GM23338 (cell line): ENCODE measurements at regions not wholly inside any gene's neighbourhood (a gene's known extent, or its start where the extent isn't known, plus 50 kb on each side); places are given as distances from the start of the nearest gene placed in this dataset.

Source experiments
- ATAC-seq: fragments of 200-7000 bp; cut with Tn5 transposase; 3 replicates; pipeline ENCODE4 v1.9.1; 2020
- DNase-seq: peaks from one replicate; pipeline ENCODE4 v3.0.0-alpha.2; 2015; ENCODE audit warnings: low spot score
- H2AFZ ChIP-seq: fragments of 200-600 bp; sonication (generic); 2 replicates; pipeline ENCODE4 v1.8.0; 2016; ENCODE audit warnings: antibody characterized with exemption, mild to moderate bottlenecking, moderate library complexity
- H3F3A ChIP-seq: fragments of 200-600 bp; sonication (generic); replicated peaks from 2 replicates; pipeline ENCODE4 v1.8.0; 2017; ENCODE audit warnings: antibody characterized with exemption, mixed run types, low read depth
- H3K27ac ChIP-seq: fragments of 200-600 bp; sonication (generic); 2 replicates; pipeline ENCODE4 v1.6.1; 2016; ENCODE audit warnings: low read depth
- H3K27me3 ChIP-seq: fragments of 200-600 bp; sonication (generic); 2 replicates; pipeline ENCODE4 v1.8.0; 2016; ENCODE audit warnings: mild to moderate bottlenecking, mixed run types, moderate library complexity; ENCODE audit not compliant: insufficient read depth
- H3K36me3 ChIP-seq: fragments of 200-600 bp; sonication (generic); 2 replicates; pipeline ENCODE4 v1.8.0; 2016; ENCODE audit warnings: mild to moderate bottlenecking; ENCODE audit not compliant: insufficient read depth
- H3K4me1 ChIP-seq: fragments of 200-600 bp; sonication (generic); 2 replicates; pipeline ENCODE4 v1.8.0; 2016; ENCODE audit warnings: mild to moderate bottlenecking, moderate library complexity; ENCODE audit not compliant: insufficient read depth
- H3K4me2 ChIP-seq: fragments of 200-600 bp; sonication (generic); 2 replicates; pipeline ENCODE4 v1.7.1; 2017; ENCODE audit warnings: mixed run types
- H3K4me3 ChIP-seq: fragments of 200-600 bp; sonication (generic); 2 replicates; pipeline ENCODE4 v1.6.1; 2016; ENCODE audit warnings: mixed run types
- H3K79me2 ChIP-seq: fragments of 200-600 bp; sonication (generic); replicated peaks from 2 replicates; pipeline ENCODE4 v1.8.0; 2017; ENCODE audit warnings: mild to moderate bottlenecking; ENCODE audit not compliant: insufficient read depth
- H3K9me2 ChIP-seq: fragments of 200-600 bp; sonication (generic); 2 replicates; pipeline ENCODE4 v1.8.0; 2017; ENCODE audit not compliant: insufficient read depth
- H4K20me1 ChIP-seq: fragments of 200-600 bp; sonication (generic); replicated peaks from 2 replicates; pipeline ENCODE4 v1.8.0; 2017; ENCODE audit warnings: mild to moderate bottlenecking; ENCODE audit not compliant: insufficient read depth
- H3K27ac Mint-ChIP-seq: 2 replicates; pipeline ENCODE4 v1.8.0; 2020; ENCODE audit warnings: inconsistent platforms, mild to moderate bottlenecking, moderate library complexity, mixed read lengths
- H3K27me3 Mint-ChIP-seq: 3 replicates; pipeline ENCODE4 v1.8.0; 2022; ENCODE audit warnings: low read depth, mild to moderate bottlenecking, moderate library complexity, mixed read lengths, inconsistent platforms; ENCODE audit not compliant: insufficient read depth, poor library complexity
- H3K36me3 Mint-ChIP-seq: 3 replicates; pipeline ENCODE4 v1.8.0; 2021; ENCODE audit warnings: low read depth, mild to moderate bottlenecking, inconsistent platforms, moderate library complexity, mixed read lengths
- H3K4me1 Mint-ChIP-seq: 3 replicates; pipeline ENCODE4 v1.8.0; 2020; ENCODE audit warnings: mild to moderate bottlenecking, inconsistent platforms, mixed read lengths
- H3K4me3 Mint-ChIP-seq: 3 replicates; pipeline ENCODE4 v1.8.0; 2021; ENCODE audit warnings: moderate library complexity, mild to moderate bottlenecking, inconsistent platforms, mixed read lengths
- H3K9me3 Mint-ChIP-seq: 3 replicates; pipeline ENCODE4 v1.8.0; 2020; ENCODE audit warnings: moderate library complexity, mild to moderate bottlenecking, inconsistent platforms, mixed read lengths
- CREB1 ChIP-seq: fragments of 250-450 bp; sonication (Bioruptor Pico); IDR thresholded peaks from 2 replicates; pipeline ENCODE4 v1.5.0; 2020; ENCODE audit warnings: low read depth, mild to moderate bottlenecking, moderate library complexity
- CTCF ChIP-seq, 2 experiments: fragments of 200-600 bp in 1 of 2; sonication (generic) in 1 of 2; conservative IDR thresholded peaks; 2 replicates each; pipeline versions ENCODE4 v1.5.1 to v1.6.1; 2016 to 2017; ENCODE audit warnings: antibody characterized with exemption in 2 of 2, low read depth in 2 of 2, mild to moderate bottlenecking in 2 of 2, moderate library complexity in 1 of 2
- ETS1 ChIP-seq: IDR thresholded peaks from 2 replicates; pipeline ENCODE4 v1.6.1; 2016; ENCODE audit warnings: antibody characterized with exemption
- EZH2 ChIP-seq: fragments of 200-600 bp; sonication (generic); IDR thresholded peaks from one replicate; pipeline ENCODE4 v1.8.0; 2017; ENCODE audit warnings: antibody characterized with exemption, mild to moderate bottlenecking, low read depth; ENCODE audit not compliant: unreplicated experiment
- EZH2phosphoT487 ChIP-seq: fragments of 200-600 bp; sonication (generic); IDR thresholded peaks from one replicate; pipeline ENCODE4 v1.8.1; 2018; ENCODE audit warnings: antibody characterized with exemption; ENCODE audit not compliant: unreplicated experiment
- JUNB ChIP-seq: IDR thresholded peaks from one replicate; pipeline ENCODE4 v1.6.1; 2016; ENCODE audit warnings: antibody characterized with exemption; ENCODE audit not compliant: unreplicated experiment
- NANOG ChIP-seq: IDR thresholded peaks from 2 replicates; pipeline ENCODE4 v1.6.1; 2016; ENCODE audit warnings: antibody characterized with exemption, borderline replicate concordance
- POLR2AphosphoS5 ChIP-seq: IDR thresholded peaks from 2 replicates; pipeline ENCODE4 v1.6.1; 2016; ENCODE audit warnings: antibody characterized with exemption, low read depth
- REST ChIP-seq: IDR thresholded peaks from one replicate; pipeline ENCODE4 v1.6.1; 2018; ENCODE audit warnings: antibody characterized with exemption; ENCODE audit not compliant: unreplicated experiment
- STAT1 ChIP-seq: IDR thresholded peaks from one replicate; pipeline ENCODE4 v1.6.1; 2016; ENCODE audit warnings: antibody characterized with exemption; ENCODE audit not compliant: unreplicated experiment
- ZNF114 ChIP-seq: fragments of 250-450 bp; sonication (Bioruptor Pico); IDR thresholded peaks from 2 replicates; pipeline ENCODE4 v1.5.0; 2020; ENCODE audit warnings: mild to moderate bottlenecking, moderate library complexity
- ZNF331 ChIP-seq: fragments of 250-450 bp; sonication (Bioruptor Pico); IDR thresholded peaks from 2 replicates; pipeline ENCODE4 v1.5.0; 2020; ENCODE audit warnings: low read depth, mild to moderate bottlenecking, moderate library complexity
- ZNF462 ChIP-seq: fragments of 250-450 bp; sonication (Bioruptor Pico); IDR thresholded peaks from 2 replicates; pipeline ENCODE4 v1.5.0; 2020; ENCODE audit warnings: mild to moderate bottlenecking, moderate library complexity

GRCh38 chr12:24304285-24304684 lies 354.8 kb upstream of the SOX5 start:
- Mint-ChIP-seq H3K36me3 (peaks cover 2% of the 10 kb centered on the region; the same call in 2 of the 3 replicates), H3K9me3 (0 out of 3 replicates have a peak, but pooled peaks cover 2% of the 10 kb centered on the region), H3K27ac (no peak overlapping the region), H3K4me3 (no peak overlapping the region), H3K27me3 (peaks cover 2% of the 10 kb centered on the region), H3K4me1 (peaks cover 33% of the 10 kb centered on the region)
- ATAC-seq (no peak), DNase-seq (no peak)
- H3K79me2 ChIP-seq = no peaks in the 10 kb centered on the region
- no peak overlapping the region for H3K27ac ChIP-seq
- H3K36me3 ChIP-seq = no peaks in the 10 kb centered on the region
- H3F3A ChIP-seq = no peaks in the 10 kb centered on the region
- H2AFZ ChIP-seq = no peak overlapping the region
- no peak for TF ChIP-seq ZNF331
- no peak for TF ChIP-seq POLR2AphosphoS5
- TF ChIP-seq ZNF462 (CRISPR knock-in tag) = no peak
- no peak for TF ChIP-seq REST
- TF ChIP-seq EZH2phosphoT487 = no peak
- TF ChIP-seq EZH2 = no peak
- no peak for TF ChIP-seq ZNF114
- TF ChIP-seq CTCF (conservative IDR thresholded peaks at IDR 0.05; ENCODE audit: low read depth in 2 of 2) = no peak
- TF ChIP-seq STAT1 = no peak
- TF ChIP-seq JUNB = no peak
- no peak for TF ChIP-seq CREB1
- TF ChIP-seq NANOG = no peak
- no peak for TF ChIP-seq ETS1
- H3K27me3 ChIP-seq = no peaks in the 10 kb centered on the region
- H3K9me2 ChIP-seq = peaks cover 5% of the 10 kb centered on the region; the same call in 1 of the 2 replicates
- H3K4me1 ChIP-seq = peaks cover 14% of the 10 kb centered on the region
- H4K20me1 ChIP-seq = no peaks in the 10 kb centered on the region
- no peak overlapping the region for H3K4me2 ChIP-seq
- no peak overlapping the region for H3K4me3 ChIP-seq
